ENCODE measurements at regions not wholly inside any gene's neighbourhood (a gene's known extent, or its start where the extent isn't known, plus 50 kb on each side); places are given as distances from the start of the nearest gene placed in this dataset.

DNA sequence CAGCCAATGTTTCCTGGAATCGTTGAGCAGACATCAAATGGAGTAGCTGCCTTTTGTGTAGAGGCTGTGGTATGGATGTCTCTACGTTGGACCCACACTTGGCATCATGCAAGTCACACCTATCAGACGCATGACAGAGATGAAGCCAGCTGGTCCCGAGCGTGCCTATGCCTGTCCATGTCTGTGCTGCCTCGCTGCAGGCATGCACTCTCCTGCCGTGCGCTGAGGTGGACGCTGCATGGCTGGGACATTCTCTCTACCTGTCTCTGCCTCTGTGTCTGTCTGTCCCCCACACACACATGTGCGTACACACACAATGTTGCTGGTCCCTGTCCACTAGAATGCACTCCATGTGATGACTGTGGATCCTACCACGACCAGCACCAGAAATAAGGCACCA is 514.2 kb upstream of the MYT1L start:
- TF ChIP-seq, protein P1, sequence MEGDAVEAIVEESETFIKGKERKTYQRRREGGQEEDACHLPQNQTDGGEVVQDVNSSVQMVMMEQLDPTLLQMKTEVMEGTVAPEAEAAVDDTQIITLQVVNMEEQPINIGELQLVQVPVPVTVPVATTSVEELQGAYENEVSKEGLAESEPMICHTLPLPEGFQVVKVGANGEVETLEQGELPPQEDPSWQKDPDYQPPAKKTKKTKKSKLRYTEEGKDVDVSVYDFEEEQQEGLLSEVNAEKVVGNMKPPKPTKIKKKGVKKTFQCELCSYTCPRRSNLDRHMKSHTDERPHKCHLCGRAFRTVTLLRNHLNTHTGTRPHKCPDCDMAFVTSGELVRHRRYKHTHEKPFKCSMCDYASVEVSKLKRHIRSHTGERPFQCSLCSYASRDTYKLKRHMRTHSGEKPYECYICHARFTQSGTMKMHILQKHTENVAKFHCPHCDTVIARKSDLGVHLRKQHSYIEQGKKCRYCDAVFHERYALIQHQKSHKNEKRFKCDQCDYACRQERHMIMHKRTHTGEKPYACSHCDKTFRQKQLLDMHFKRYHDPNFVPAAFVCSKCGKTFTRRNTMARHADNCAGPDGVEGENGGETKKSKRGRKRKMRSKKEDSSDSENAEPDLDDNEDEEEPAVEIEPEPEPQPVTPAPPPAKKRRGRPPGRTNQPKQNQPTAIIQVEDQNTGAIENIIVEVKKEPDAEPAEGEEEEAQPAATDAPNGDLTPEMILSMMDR (IDR thresholded peaks at IDR 0.05 in 4 of 5, conservative IDR thresholded peaks at IDR 0.05 in 1 of 5), result no peak
- TF ChIP-seq POLR2A (IDR thresholded peaks at IDR 0.05), result no peak

Measured in gastrocnemius medialis (tissue), 4 donors.